GM12864 (cell line): ENCODE measurements at regions not wholly inside any gene's neighbourhood (a gene's known extent, or its start where the extent isn't known, plus 50 kb on each side); places are given as distances from the start of the nearest gene placed in this dataset.

Source experiments
- DNase-seq: peaks from one replicate; pipeline ENCODE4 v3.0.0-alpha.2; 2011; ENCODE audit warnings: low read depth
- H3K4me3 ChIP-seq: 2 replicates; pipeline ENCODE4 v1.5.1; 2011; ENCODE audit warnings: mild to moderate bottlenecking, low read depth, low read length, control low read depth
- TF ChIP-seq, protein P1 (sequence below): IDR thresholded peaks from 2 replicates; pipeline ENCODE4 v1.5.1; 2011; ENCODE audit warnings: low read depth, mild to moderate bottlenecking, moderate library complexity, low read length, control low read depth, inconsistent platforms; ENCODE audit errors: missing control alignments

GRCh38 chr1:36656838-36657237, 174.1 kb upstream of the CSF3R start:
- no peak overlapping the region for H3K4me3 ChIP-seq
- TF ChIP-seq, protein P1, sequence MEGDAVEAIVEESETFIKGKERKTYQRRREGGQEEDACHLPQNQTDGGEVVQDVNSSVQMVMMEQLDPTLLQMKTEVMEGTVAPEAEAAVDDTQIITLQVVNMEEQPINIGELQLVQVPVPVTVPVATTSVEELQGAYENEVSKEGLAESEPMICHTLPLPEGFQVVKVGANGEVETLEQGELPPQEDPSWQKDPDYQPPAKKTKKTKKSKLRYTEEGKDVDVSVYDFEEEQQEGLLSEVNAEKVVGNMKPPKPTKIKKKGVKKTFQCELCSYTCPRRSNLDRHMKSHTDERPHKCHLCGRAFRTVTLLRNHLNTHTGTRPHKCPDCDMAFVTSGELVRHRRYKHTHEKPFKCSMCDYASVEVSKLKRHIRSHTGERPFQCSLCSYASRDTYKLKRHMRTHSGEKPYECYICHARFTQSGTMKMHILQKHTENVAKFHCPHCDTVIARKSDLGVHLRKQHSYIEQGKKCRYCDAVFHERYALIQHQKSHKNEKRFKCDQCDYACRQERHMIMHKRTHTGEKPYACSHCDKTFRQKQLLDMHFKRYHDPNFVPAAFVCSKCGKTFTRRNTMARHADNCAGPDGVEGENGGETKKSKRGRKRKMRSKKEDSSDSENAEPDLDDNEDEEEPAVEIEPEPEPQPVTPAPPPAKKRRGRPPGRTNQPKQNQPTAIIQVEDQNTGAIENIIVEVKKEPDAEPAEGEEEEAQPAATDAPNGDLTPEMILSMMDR = no peak
- no peak for DNase-seq

DNA sequence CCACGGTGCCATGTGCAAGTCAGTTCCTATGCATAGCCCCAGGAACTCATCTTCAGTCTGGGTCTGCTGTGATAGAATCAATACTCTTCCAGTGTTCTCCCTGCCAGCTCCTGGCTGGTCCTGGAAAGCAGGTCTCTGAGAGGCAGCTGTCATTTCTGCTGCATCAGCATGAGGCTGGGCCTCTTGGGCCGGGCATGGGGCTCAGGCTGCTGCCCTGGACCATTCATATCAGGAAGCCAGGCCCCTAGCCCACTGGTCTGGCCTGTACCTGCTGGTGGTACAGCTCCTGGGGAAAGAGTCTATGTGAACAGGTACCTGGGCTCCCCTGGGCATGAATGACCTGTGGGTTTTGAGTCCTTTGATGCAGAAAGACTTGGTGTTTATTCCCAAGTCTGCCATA, 173.6 kb upstream of the CSF3R start:
- no peak for DNase-seq
- H3K4me3 ChIP-seq = no peak overlapping the region
- TF ChIP-seq, protein P1 = no peak

GRCh38 chr1:36654586-36654985, 171.9 kb upstream of the CSF3R start:
- DNase-seq = no peak
- no peak overlapping the region for H3K4me3 ChIP-seq
- TF ChIP-seq, protein P1 = no peak

GRCh38 chr1:36653850-36654249, 171.1 kb upstream of the CSF3R start:
- H3K4me3 ChIP-seq = no peak overlapping the region
- no peak for DNase-seq
- TF ChIP-seq, protein P1 = no peak

DNA sequence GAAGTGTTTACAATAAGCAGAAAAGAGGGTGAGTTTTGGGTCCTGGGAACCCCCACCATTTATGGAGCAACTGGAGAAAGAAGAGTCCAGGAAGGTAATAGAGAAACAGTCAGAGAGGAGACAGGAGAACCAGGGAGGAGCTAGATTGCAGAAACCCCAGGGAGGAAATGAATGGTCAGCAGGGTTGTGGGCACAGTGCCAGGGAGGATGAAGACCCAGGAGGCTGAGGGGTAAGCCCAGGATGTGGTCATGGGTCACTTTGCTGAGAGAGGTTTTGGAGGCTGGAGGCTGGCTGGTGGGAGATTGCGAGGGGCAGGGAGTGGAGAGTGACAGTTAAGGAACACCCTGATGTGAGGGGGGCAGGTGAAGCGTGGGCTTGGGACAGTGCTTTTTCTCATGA, 169.9 kb upstream of the CSF3R start:
- no peak for DNase-seq
- H3K4me3 ChIP-seq = no peak overlapping the region
- TF ChIP-seq, protein P1 = no peak

- TF ChIP-seq, protein P1 = no peak
- H3K4me3 ChIP-seq = no peak overlapping the region
- DNase-seq = no peak
Measured at GRCh38 chr1:36652011-36652410, 169.3 kb upstream of the CSF3R start.

GRCh38 chr1:36651176-36651910, 168.6 kb upstream of the CSF3R start:
- TF ChIP-seq, protein P1 = no peak
- no peak overlapping the region for H3K4me3 ChIP-seq
- no peak for DNase-seq
